ENCODE measurements at regions not wholly inside any gene's neighbourhood (a gene's known extent, or its start where the extent isn't known, plus 50 kb on each side); places are given as distances from the start of the nearest gene placed in this dataset.

DNA sequence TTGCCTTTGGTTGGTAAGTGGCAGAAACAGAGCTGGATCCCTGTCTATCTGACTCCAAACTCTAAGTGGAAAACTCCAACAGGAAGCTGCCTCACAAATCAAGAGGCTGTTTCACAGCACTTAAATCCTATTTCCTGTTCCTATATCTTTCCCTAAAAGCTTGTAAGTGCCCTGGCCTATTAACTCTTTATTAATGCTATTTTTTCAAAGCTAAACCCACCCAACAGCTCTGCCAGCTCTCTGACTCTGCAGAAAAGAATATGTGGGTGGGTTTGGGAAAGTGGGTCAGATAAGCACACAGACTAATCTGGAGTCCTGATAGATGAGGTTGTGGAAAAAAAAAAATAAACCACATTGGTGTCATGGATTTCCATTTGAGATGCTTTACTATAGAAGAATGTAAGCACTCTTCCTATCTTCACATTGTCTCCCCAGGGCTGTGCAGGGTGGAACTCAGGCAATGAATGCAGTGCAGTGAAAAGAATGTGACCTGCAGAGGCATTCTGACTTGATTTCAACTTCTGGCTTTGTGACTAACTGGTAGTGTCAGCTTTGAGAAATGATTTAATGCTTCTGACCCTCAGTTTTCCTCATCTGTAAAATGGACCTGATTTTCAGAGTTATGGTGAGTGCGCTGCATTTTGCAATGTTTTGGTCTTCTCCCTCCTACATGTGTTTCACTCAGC, 125.6 kb downstream of the AASDHPPT start:
- TF ChIP-seq SIN3A (IDR thresholded peaks at IDR 0.05; ENCODE audit: borderline replicate concordance, insufficient read depth, low read depth, low read length) (no peak), TCF7L2 (IDR thresholded peaks at IDR 0.05; ENCODE audit: low read depth, low read length) (no peak), REST (IDR thresholded peaks at IDR 0.05; ENCODE audit: insufficient read depth in 1 of 2, low read depth in 2 of 2, low read length in 1 of 2) (no peak), POLR2AphosphoS5 (IDR thresholded peaks at IDR 0.05; ENCODE audit: low read depth, low read length) (no peak)
- TF ChIP-seq, protein P1, sequence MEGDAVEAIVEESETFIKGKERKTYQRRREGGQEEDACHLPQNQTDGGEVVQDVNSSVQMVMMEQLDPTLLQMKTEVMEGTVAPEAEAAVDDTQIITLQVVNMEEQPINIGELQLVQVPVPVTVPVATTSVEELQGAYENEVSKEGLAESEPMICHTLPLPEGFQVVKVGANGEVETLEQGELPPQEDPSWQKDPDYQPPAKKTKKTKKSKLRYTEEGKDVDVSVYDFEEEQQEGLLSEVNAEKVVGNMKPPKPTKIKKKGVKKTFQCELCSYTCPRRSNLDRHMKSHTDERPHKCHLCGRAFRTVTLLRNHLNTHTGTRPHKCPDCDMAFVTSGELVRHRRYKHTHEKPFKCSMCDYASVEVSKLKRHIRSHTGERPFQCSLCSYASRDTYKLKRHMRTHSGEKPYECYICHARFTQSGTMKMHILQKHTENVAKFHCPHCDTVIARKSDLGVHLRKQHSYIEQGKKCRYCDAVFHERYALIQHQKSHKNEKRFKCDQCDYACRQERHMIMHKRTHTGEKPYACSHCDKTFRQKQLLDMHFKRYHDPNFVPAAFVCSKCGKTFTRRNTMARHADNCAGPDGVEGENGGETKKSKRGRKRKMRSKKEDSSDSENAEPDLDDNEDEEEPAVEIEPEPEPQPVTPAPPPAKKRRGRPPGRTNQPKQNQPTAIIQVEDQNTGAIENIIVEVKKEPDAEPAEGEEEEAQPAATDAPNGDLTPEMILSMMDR (IDR thresholded peaks at IDR 0.05): no peak
- in situ Hi-C loops (cut with HindIII; ENCODE audit: low pct_unique_long_range_greater_than_20kb, low sequenced_read_pairs): no loop called here
- no TSS peak for BruUV-seq (replicated peaks)
- ChIA-PET POLR2A (interaction anchor here (0.7 kb wide), 1 partner anchor 654 kb away, joined by 5 read pairs; no protein-coding TSS in a partner anchor), CTCF (interaction anchor here (0.7 kb wide), 1 partner anchor 16 kb away, joined by 5 read pairs; no protein-coding TSS in a partner anchor)
- Histone ChIP-seq H3K9me3 (ENCODE audit: control insufficient read depth, insufficient read depth, low read depth, low read length) (no peaks in the 10 kb centered on the region), H3K27me3 (ENCODE audit: control insufficient read depth, insufficient read depth, low read length) (no peaks in the 10 kb centered on the region), H3K4me1 (ENCODE audit: control insufficient read depth, insufficient read depth, low read length) (no peaks in the 10 kb centered on the region), H3K27ac (ENCODE audit: low read length) (no peak overlapping the region), H3K4me3 (ENCODE audit: low read depth in 2 of 2, low read length in 2 of 2) (no peak overlapping the region), H3K36me3 (ENCODE audit: control insufficient read depth, insufficient read depth, low read length) (no peaks in the 10 kb centered on the region)
- no peak for ATAC-seq
- DNase-seq (ENCODE audit: low read depth, low spot score): no peak
- intact Hi-C loops (cut with micrococcal nuclease; ENCODE audit: unreplicated experiment): no loop called here

- no TSS peak for BruUV-seq (replicated peaks)
- intact Hi-C loops (cut with micrococcal nuclease; ENCODE audit: unreplicated experiment): no loop called here
- H3K4me1 ChIP-seq (ENCODE audit: control insufficient read depth, insufficient read depth, low read length): no peaks in the 10 kb centered on the region
- ATAC-seq: no peak
- TF ChIP-seq, protein P1 (IDR thresholded peaks at IDR 0.05): no peak
- TF ChIP-seq REST (IDR thresholded peaks at IDR 0.05; ENCODE audit: insufficient read depth in 1 of 2, low read depth in 2 of 2, low read length in 1 of 2): no peak
- no peak for TF ChIP-seq SIN3A (IDR thresholded peaks at IDR 0.05; ENCODE audit: borderline replicate concordance, insufficient read depth, low read depth, low read length)
- no peak for TF ChIP-seq TCF7L2 (IDR thresholded peaks at IDR 0.05; ENCODE audit: low read depth, low read length)
- no peak for TF ChIP-seq POLR2AphosphoS5 (IDR thresholded peaks at IDR 0.05; ENCODE audit: low read depth, low read length)
- H3K4me3 ChIP-seq (ENCODE audit: low read depth in 2 of 2, low read length in 2 of 2): no peak overlapping the region
- ChIA-PET POLR2A (no interaction called here), CTCF (no interaction called here)
- no peak overlapping the region for H3K27ac ChIP-seq (ENCODE audit: low read length)
- DNase-seq (ENCODE audit: low read depth, low spot score): no peak
- no peaks in the 10 kb centered on the region for H3K36me3 ChIP-seq (ENCODE audit: control insufficient read depth, insufficient read depth, low read length)
- in situ Hi-C loops (cut with HindIII; ENCODE audit: low pct_unique_long_range_greater_than_20kb, low sequenced_read_pairs): no loop called here
- no peaks in the 10 kb centered on the region for H3K27me3 ChIP-seq (ENCODE audit: control insufficient read depth, insufficient read depth, low read length)
- H3K9me3 ChIP-seq (ENCODE audit: control insufficient read depth, insufficient read depth, low read depth, low read length): no peaks in the 10 kb centered on the region
Measured at GRCh38 chr11:106208760-106209159, 131.3 kb downstream of the AASDHPPT start.
